IMR-90 (cell line): ENCODE measurements at regions not wholly inside any gene's neighbourhood (a gene's known extent, or its start where the extent isn't known, plus 50 kb on each side); places are given as distances from the start of the nearest gene placed in this dataset.

ENCODE experiments used
- ATAC-seq: fragments of 200-7000 bp; cut with Tn5 transposase; 2 replicates; pipeline ENCODE4 v1.9.1; 2020; ENCODE audit warnings: low read depth, mild to moderate bottlenecking, moderate library complexity
- BruUV-seq: library from RNA; stranded (reverse); fragments of 400-500 nt; replicated peaks from 2 replicates; lab custom pipeline; 2021; lab: Mats Ljungman, UMichigan
- CTCF ChIA-PET: fragments of 300-600 bp; formaldehyde crosslinking; extraction: SDS; loops from one replicate; lab custom pipeline; 2021; ENCODE audit warnings: antibody characterized with exemption; lab: Yijun Ruan, JAX
- POLR2A ChIA-PET: fragments of 300-600 bp; sonication (Branson Sonifier 250); formaldehyde crosslinking; loops from one replicate; lab custom pipeline; 2022; ENCODE audit warnings: antibody characterized with exemption; ENCODE audit not compliant: unreplicated experiment; lab: Charles Lee
- DNase-seq: peaks from one replicate; pipeline ENCODE4 v3.0.0; 2013
- H2AFZ ChIP-seq: replicated peaks from 2 replicates; pipeline ENCODE3; 2013; ENCODE audit warnings: low read length, mild to moderate bottlenecking; ENCODE audit not compliant: poor library complexity
- H2AK5ac ChIP-seq: 2 replicates; pipeline ENCODE4 v1.6.1; 2013; ENCODE audit warnings: low read depth, low read length, inconsistent platforms
- H2AK9ac ChIP-seq: replicated peaks from 2 replicates; pipeline ENCODE3; 2013; ENCODE audit warnings: mild to moderate bottlenecking, low read depth, low read length, moderate library complexity; ENCODE audit not compliant: poor library complexity
- H2BK120ac ChIP-seq: 2 replicates; pipeline ENCODE4 v1.6.1; 2013; ENCODE audit warnings: low read depth, low read length, inconsistent platforms
- H2BK15ac ChIP-seq: 3 replicates; pipeline ENCODE4 v1.6.1; 2013; ENCODE audit warnings: low read depth, low read length, inconsistent platforms
- H2BK20ac ChIP-seq: 2 replicates; pipeline ENCODE4 v1.6.1; 2013; ENCODE audit warnings: low read depth, mild to moderate bottlenecking, inconsistent platforms, low read length, moderate library complexity
- H2BK5ac ChIP-seq: 2 replicates; pipeline ENCODE4 v1.6.1; 2013; ENCODE audit warnings: mild to moderate bottlenecking, low read depth, low read length, inconsistent platforms; ENCODE audit not compliant: poor library complexity, severe bottlenecking
- H3K14ac ChIP-seq: replicated peaks from 2 replicates; pipeline ENCODE4 v1.6.1; 2013; ENCODE audit warnings: low read depth, low read length, inconsistent platforms
- H3K18ac ChIP-seq: 2 replicates; pipeline ENCODE4 v1.6.1; 2013; ENCODE audit warnings: low read depth, low read length, control low read depth
- H3K23ac ChIP-seq: 2 replicates; pipeline ENCODE4 v1.6.1; 2013; ENCODE audit warnings: low read depth, low read length, inconsistent platforms
- H3K27ac ChIP-seq: 2 replicates; pipeline ENCODE4 v1.5.1; 2013; ENCODE audit warnings: mild to moderate bottlenecking, control low read depth, low read length; ENCODE audit not compliant: insufficient read depth
- H3K27me3 ChIP-seq: 2 replicates; pipeline ENCODE4 v1.6.1; 2013; ENCODE audit warnings: low read length; ENCODE audit not compliant: control insufficient read depth, insufficient read depth
- H3K36me3 ChIP-seq: 2 replicates; pipeline ENCODE4 v1.6.1; 2013; ENCODE audit warnings: low read length, mixed read lengths; ENCODE audit not compliant: control insufficient read depth, insufficient read depth
- H3K4ac ChIP-seq: 2 replicates; pipeline ENCODE4 v1.6.1; 2013; ENCODE audit warnings: low read depth, low read length, inconsistent platforms
- H3K4me1 ChIP-seq: 2 replicates; pipeline ENCODE4 v1.6.1; 2013; ENCODE audit warnings: low read length, mixed read lengths; ENCODE audit not compliant: control insufficient read depth, insufficient read depth
- H3K4me2 ChIP-seq: 2 replicates; pipeline ENCODE4 v1.6.1; 2013; ENCODE audit warnings: low read depth, mild to moderate bottlenecking, control low read depth, low read length, moderate library complexity
- H3K4me3 ChIP-seq: 2 replicates; pipeline ENCODE4 v1.5.1; 2013; ENCODE audit warnings: low read depth, mild to moderate bottlenecking, control low read depth, low read length, moderate library complexity; ENCODE audit not compliant: insufficient read depth
- H3K56ac ChIP-seq: 2 replicates; pipeline ENCODE4 v1.6.1; 2013; ENCODE audit warnings: low read length, inconsistent platforms; ENCODE audit not compliant: insufficient read depth; ENCODE audit errors: extremely low read depth
- H3K79me1 ChIP-seq, 2 experiments: 2 replicates each; pipeline ENCODE4 v1.6.1; 2013; ENCODE audit warnings: low read length in 2 of 2, inconsistent platforms in 1 of 2, low read depth in 1 of 2
- H3K9ac ChIP-seq: 2 replicates; pipeline ENCODE4 v1.6.1; 2013; ENCODE audit warnings: low read depth, low read length, control low read depth
- H3K9me1 ChIP-seq: 2 replicates; pipeline ENCODE4 v1.6.1; 2013; ENCODE audit warnings: low read length, inconsistent platforms; ENCODE audit not compliant: insufficient read depth
- H3K9me3 ChIP-seq: 2 replicates; pipeline ENCODE4 v1.6.1; 2013; ENCODE audit warnings: low read length; ENCODE audit not compliant: control insufficient read depth, insufficient read depth
- H4K20me1 ChIP-seq: 2 replicates; pipeline ENCODE4 v1.6.1; 2013; ENCODE audit warnings: low read length, inconsistent platforms; ENCODE audit not compliant: insufficient read depth
- H4K5ac ChIP-seq: 2 replicates; pipeline ENCODE4 v1.6.1; 2013; ENCODE audit warnings: mild to moderate bottlenecking, low read depth, low read length, control low read depth
- H4K8ac ChIP-seq, 2 experiments: 2 replicates each; pipeline ENCODE4 v1.6.1; 2013; ENCODE audit warnings: low read depth in 2 of 2, low read length in 2 of 2, control low read depth in 1 of 2, inconsistent platforms in 1 of 2
- H4K91ac ChIP-seq: 2 replicates; pipeline ENCODE4 v1.6.1; 2013; ENCODE audit warnings: low read depth, low read length, inconsistent platforms; ENCODE audit not compliant: insufficient read depth
- BHLHE40 ChIP-seq: fragments of 150-350 bp; IDR thresholded peaks from 2 replicates; pipeline ENCODE4 v1.6.1; 2016; ENCODE audit warnings: mild to moderate bottlenecking, low read depth, low read length
- CEBPB ChIP-seq: IDR thresholded peaks from 2 replicates; pipeline ENCODE4 v1.6.1; 2012; ENCODE audit warnings: low read depth, low read length, improper control_type of control experiment
- CHD1 ChIP-seq: IDR thresholded peaks from 2 replicates; pipeline ENCODE4 v1.6.1; 2012; ENCODE audit warnings: low read depth, low read length, improper control_type of control experiment
- ELK1 ChIP-seq: fragments of 150-350 bp; IDR thresholded peaks from 2 replicates; pipeline ENCODE4 v1.6.1; 2016; ENCODE audit warnings: low read depth, mild to moderate bottlenecking, low read length, moderate library complexity, borderline replicate concordance
- FOS ChIP-seq: fragments of 150-350 bp; IDR thresholded peaks from 2 replicates; pipeline ENCODE4 v1.6.1; 2016; ENCODE audit warnings: low read depth, low read length
- MAFK ChIP-seq: IDR thresholded peaks from 2 replicates; pipeline ENCODE4 v1.6.1; 2012; ENCODE audit warnings: low read depth, low read length, improper control_type of control experiment
- MAZ ChIP-seq: IDR thresholded peaks from 2 replicates; pipeline ENCODE4 v1.6.1; 2012; ENCODE audit warnings: low read depth, mild to moderate bottlenecking, low read length, improper control_type of control experiment, moderate library complexity, borderline replicate concordance
- MXI1 ChIP-seq: IDR thresholded peaks from 2 replicates; pipeline ENCODE4 v1.6.1; 2012; ENCODE audit warnings: low read depth, mild to moderate bottlenecking, low read length, moderate library complexity, borderline replicate concordance
- NFE2L2 ChIP-seq: fragments of 150-350 bp; IDR thresholded peaks from 2 replicates; pipeline ENCODE4 v1.6.1; 2016; ENCODE audit warnings: low read depth, mild to moderate bottlenecking, low read length
- POLR2A ChIP-seq: IDR thresholded peaks from 2 replicates; pipeline ENCODE4 v1.6.1; 2012; ENCODE audit warnings: mild to moderate bottlenecking, low read depth, low read length
- RAD21 ChIP-seq: IDR thresholded peaks from 2 replicates; pipeline ENCODE4 v1.6.1; 2012; ENCODE audit warnings: low read length, improper control_type of control experiment
- RCOR1 ChIP-seq: IDR thresholded peaks from 2 replicates; pipeline ENCODE4 v1.6.1; 2012; ENCODE audit warnings: mild to moderate bottlenecking, low read length, improper control_type of control experiment; ENCODE audit not compliant: insufficient replicate concordance
- RFX5 ChIP-seq: IDR thresholded peaks from 2 replicates; pipeline ENCODE4 v1.8.0; 2012; ENCODE audit warnings: low read depth, mild to moderate bottlenecking, low read length, moderate library complexity
- SMC3 ChIP-seq: fragments of 150-350 bp; IDR thresholded peaks from 2 replicates; pipeline ENCODE4 v1.6.1; 2016; ENCODE audit warnings: low read depth, mild to moderate bottlenecking, antibody characterized with exemption, low read length, moderate library complexity
- WGBS, 2 experiments: methylation state at CpG; one replicate each; pipeline versions ENCODE4 v1.1.5 to v1.1.7; 2013; ENCODE audit warnings: missing lambda C conversion rate in 2 of 2; ENCODE audit not compliant: insufficient read length in 1 of 2; ENCODE audit errors: extremely low coverage in 2 of 2; 5-methylcytosine and 5-hydroxymethylcytosine counted together
- dilution Hi-C: fragments of 300-500 bp; cut with HindIII; formaldehyde crosslinking; loops from one replicate; pipeline ENCODE4 v1.14.3; 2018; ENCODE audit warnings: low sequenced_read_pairs; ENCODE audit not compliant: unreplicated experiment
- in situ Hi-C: fragments of 300-500 bp; cut with MboI; formaldehyde crosslinking; loops from 3 replicates; pipeline ENCODE4 v1.14.3; 2019; ENCODE audit warnings: low sequenced_read_pairs, inconsistent platforms, mixed read lengths
- intact Hi-C: fragments of 100-400 bp; cut with micrococcal nuclease; formaldehyde crosslinking; loops from 2 replicates; pipeline ENCODE4 v1.10.0; 2022
- TF ChIP-seq, protein P1 (sequence below): conservative IDR thresholded peaks from 2 replicates; pipeline ENCODE4 v1.5.1; 2012; ENCODE audit warnings: mild to moderate bottlenecking, low read depth, low read length, improper control_type of control experiment
- TF ChIP-seq, protein P2 (sequence below): fragments of 150-350 bp; IDR thresholded peaks from 2 replicates; pipeline ENCODE4 v1.6.1; 2017; ENCODE audit warnings: mild to moderate bottlenecking, antibody characterized with exemption, low read length, low read depth

DNA sequence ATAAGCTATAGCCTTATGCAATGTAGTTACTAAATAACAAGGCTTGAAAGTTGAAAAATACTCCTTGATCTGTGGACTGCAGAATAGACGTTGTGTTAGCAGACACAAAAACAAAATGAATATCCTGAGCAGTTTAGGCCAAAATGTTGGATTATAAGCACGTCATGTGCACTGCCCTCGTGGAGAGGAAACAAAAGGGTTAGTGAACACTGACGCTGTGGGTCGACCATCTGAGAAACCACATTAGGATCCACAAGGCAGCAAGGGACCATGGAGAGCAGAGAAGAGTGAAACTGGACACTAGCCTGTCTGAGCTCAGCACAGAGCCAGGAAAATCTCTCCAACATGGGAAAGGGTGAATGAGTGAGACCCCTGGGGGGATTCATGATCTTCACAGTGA, 145.3 kb downstream of the DTHD1 start:
- ATAC-seq, result no peak
- peaks cover 13% of the 10 kb centered on the region for H3K9me3 ChIP-seq
- no peaks in the 10 kb centered on the region for H3K4me1 ChIP-seq
- dilution Hi-C loops, result no loop called here
- no peak overlapping the region for H2BK15ac ChIP-seq
- no peak overlapping the region for H2BK5ac ChIP-seq
- in situ Hi-C loops, result no loop called here
- no peak overlapping the region for H3K4me3 ChIP-seq
- ChIA-PET CTCF (no interaction called here), POLR2A (no interaction called here)
- H2AFZ ChIP-seq, result no peak overlapping the region
- BruUV-seq, result no TSS peak
- no peak overlapping the region for H4K91ac ChIP-seq
- 55% methylated on average over 3 of the region's 5 CpGs; no CpG with 5 or more reads in 1 of the 2 experiments for WGBS, 2 experiments
- H2AK9ac ChIP-seq, result no peak overlapping the region
- no peak overlapping the region for H3K56ac ChIP-seq
- no peaks in the 10 kb centered on the region for H3K9me1 ChIP-seq
- H4K5ac ChIP-seq, result no peak overlapping the region
- H2BK120ac ChIP-seq, result no peak overlapping the region
- no peak overlapping the region for H3K4me2 ChIP-seq
- no peak overlapping the region for H4K8ac ChIP-seq
- intact Hi-C loops, result no loop called here
- H4K20me1 ChIP-seq, result no peaks in the 10 kb centered on the region
- H3K23ac ChIP-seq, result no peak overlapping the region
- no peak overlapping the region for H3K14ac ChIP-seq
- no peak overlapping the region for H3K4ac ChIP-seq
- H2BK20ac ChIP-seq, result no peak overlapping the region
- H3K36me3 ChIP-seq, result no peaks in the 10 kb centered on the region
- H3K18ac ChIP-seq, result no peak overlapping the region
- no peak overlapping the region for H3K27ac ChIP-seq
- H3K9ac ChIP-seq, result no peak overlapping the region
- H2AK5ac ChIP-seq, result no peak overlapping the region
- TF ChIP-seq CEBPB, result no peak
- no peak for TF ChIP-seq BHLHE40
- no peak for TF ChIP-seq FOS
- no peak for TF ChIP-seq RFX5
- no peak for TF ChIP-seq RCOR1
- no peak for TF ChIP-seq CHD1
- TF ChIP-seq, protein P1, sequence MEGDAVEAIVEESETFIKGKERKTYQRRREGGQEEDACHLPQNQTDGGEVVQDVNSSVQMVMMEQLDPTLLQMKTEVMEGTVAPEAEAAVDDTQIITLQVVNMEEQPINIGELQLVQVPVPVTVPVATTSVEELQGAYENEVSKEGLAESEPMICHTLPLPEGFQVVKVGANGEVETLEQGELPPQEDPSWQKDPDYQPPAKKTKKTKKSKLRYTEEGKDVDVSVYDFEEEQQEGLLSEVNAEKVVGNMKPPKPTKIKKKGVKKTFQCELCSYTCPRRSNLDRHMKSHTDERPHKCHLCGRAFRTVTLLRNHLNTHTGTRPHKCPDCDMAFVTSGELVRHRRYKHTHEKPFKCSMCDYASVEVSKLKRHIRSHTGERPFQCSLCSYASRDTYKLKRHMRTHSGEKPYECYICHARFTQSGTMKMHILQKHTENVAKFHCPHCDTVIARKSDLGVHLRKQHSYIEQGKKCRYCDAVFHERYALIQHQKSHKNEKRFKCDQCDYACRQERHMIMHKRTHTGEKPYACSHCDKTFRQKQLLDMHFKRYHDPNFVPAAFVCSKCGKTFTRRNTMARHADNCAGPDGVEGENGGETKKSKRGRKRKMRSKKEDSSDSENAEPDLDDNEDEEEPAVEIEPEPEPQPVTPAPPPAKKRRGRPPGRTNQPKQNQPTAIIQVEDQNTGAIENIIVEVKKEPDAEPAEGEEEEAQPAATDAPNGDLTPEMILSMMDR, result no peak
- no peak for TF ChIP-seq RAD21
- no peak for TF ChIP-seq POLR2A
- TF ChIP-seq MAZ, result no peak
- TF ChIP-seq SMC3, result no peak
- TF ChIP-seq MAFK, result no peak
- TF ChIP-seq, protein P2, sequence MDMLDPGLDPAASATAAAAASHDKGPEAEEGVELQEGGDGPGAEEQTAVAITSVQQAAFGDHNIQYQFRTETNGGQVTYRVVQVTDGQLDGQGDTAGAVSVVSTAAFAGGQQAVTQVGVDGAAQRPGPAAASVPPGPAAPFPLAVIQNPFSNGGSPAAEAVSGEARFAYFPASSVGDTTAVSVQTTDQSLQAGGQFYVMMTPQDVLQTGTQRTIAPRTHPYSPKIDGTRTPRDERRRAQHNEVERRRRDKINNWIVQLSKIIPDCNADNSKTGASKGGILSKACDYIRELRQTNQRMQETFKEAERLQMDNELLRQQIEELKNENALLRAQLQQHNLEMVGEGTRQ, result no peak
- TF ChIP-seq NFE2L2, result no peak
- TF ChIP-seq ELK1, result no peak
- no peak for TF ChIP-seq MXI1
- H3K27me3 ChIP-seq, result no peaks in the 10 kb centered on the region
- no peaks in the 10 kb centered on the region for H3K79me1 ChIP-seq
- DNase-seq, result no peak
